DMS114 treated with DMSO at 0.1 percent for 48 hours (cell line): ENCODE measurements at regions not wholly inside any gene's neighbourhood (a gene's known extent, or its start where the extent isn't known, plus 50 kb on each side); places are given as distances from the start of the nearest gene placed in this dataset.

Source experiments
- DNase-seq: peaks from one replicate; lab custom pipeline; 2025; ENCODE audit not compliant: unreplicated experiment; lab: John Stamatoyannopoulos, UW

GRCh38 chr11:19562156-19562555 lies 150.5 kb upstream of the NAV2 start:
- DNase-seq, result no peak

GRCh38 chr11:19561011-19561410 lies 151.6 kb upstream of the NAV2 start:
- DNase-seq, result no peak

- DNase-seq, result no peak
Observed at GRCh38 chr11:19560156-19560555, 152.5 kb upstream of the NAV2 start.

DNA sequence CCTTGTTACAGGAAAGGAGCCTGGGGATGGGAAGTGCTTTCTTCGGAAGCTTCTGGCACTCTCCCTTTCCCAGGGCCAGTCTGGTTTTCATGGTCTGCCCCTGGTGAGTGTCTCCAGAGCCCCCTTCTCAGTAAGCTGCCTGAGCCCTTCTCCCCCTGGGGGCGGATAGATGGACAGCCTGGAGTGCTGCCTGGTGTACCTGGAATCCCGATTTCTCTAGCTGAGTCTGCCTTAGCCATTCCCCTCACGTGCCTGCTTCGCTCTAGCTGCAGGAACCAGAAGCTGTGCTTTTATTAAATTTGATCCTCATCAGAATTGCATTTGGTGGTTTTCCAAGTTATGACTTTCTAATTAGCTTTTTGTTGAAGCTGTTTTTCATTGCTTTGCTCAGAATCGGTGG lies 152.9 kb upstream of the NAV2 start:
- DNase-seq, result no peak

- no peak for DNase-seq
Observed at GRCh38 chr11:19558189-19558986, 154.2 kb upstream of the NAV2 start.

DNA sequence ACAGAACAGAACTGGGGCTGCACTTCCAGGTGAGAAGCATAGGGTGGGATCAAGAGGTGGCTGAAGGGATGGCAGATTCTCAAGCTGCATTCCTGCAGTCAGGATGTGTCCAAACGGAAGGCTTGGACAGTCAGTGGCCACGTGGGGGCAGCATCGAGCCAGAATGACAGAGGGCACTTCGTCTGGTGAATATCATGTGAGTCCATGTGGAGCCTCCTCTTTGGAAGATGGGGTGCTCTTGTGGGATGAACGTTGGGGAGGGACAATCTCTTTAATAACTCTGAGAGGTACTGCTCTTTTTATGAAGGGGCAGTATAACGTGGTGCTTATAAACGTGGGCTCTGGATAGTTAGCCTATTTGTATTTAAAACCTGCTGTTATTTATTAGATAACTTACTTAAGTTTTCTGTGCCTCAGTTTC lies 154.9 kb upstream of the NAV2 start:
- peak; percentile 16 for DNase-seq

DNA sequence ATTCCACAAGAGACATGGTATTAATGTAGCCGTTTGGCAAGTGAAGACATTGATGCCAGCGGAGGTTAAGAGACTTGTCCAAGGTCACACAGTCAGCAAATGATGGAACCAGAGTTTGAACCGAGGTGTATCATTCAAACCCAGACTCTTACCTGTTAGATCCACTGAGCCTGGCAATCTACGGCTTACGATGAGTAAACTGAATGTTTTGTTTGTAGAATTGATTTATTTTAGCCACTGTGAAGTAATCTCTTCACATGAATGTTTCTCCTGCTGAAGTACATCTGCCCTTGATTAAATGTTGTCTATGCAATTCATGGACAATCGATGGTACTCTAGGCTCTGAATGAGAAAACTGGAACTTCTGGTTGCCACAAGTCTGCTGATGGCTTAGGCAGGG lies 155.5 kb upstream of the NAV2 start:
- no peak for DNase-seq

- no peak for DNase-seq
Observed at GRCh38 chr11:19555266-19555665, 157.4 kb upstream of the NAV2 start.

GRCh38 chr11:19553683-19554333 lies 158.8 kb upstream of the NAV2 start:
- peak; percentile 35 for DNase-seq

DNA sequence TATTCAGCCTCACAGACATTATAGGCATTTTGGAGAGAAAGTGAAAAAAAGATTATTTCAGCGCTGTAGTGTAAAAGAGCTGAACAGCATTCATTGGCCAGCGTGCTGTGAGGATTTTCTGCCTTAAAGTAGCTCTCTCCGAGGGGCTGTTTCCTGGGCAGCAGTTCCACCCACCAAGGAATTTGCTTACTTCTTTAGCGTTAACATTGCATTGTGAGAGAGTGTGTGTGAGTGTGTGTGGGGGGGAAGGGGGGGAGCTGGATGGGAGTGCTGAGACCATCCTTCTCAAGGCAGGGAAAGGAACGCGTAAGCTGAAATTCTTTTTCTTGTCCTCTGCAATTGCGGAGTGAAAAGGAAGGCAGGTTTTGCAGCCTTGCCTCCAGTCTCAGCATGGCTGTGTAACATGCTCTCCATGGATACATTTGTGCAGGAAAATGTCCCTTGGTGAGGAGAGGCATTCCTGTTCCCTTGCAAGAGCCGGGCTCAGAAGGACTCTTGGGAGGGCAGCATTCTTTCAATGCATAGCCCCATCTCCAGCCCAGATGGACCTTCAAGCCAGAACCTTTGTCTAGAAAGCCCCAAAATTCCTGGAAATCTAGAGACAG lies 159.9 kb upstream of the NAV2 start:
- no peak for DNase-seq

GRCh38 chr11:19552161-19552560 lies 160.5 kb upstream of the NAV2 start:
- no peak for DNase-seq

- no peak for DNase-seq
Observed at GRCh38 chr11:19551457-19551856, 161.2 kb upstream of the NAV2 start.

GRCh38 chr11:19547044-19547443 lies 165.6 kb upstream of the NAV2 start:
- no peak for DNase-seq

DNA sequence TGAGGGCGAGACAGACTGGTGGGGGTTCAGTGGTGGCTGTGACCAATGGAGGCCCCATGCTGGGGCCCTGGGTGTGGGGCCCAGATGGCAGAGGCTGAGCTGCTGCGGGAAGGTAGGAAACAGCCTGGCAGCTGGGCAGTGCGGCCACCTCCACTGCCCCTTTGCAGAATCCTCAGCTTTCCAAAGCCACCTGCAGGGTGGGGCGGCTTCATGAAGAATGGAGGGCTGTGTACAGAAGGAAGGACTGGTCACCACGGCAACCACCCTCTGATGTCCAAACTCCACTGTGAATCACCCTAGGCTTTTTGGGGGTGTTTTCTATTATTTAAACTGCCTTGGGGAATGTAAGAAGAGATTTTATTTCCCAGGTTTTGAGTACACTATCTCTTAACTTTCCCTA lies 166.3 kb upstream of the NAV2 start:
- DNase-seq, result no peak

DNA sequence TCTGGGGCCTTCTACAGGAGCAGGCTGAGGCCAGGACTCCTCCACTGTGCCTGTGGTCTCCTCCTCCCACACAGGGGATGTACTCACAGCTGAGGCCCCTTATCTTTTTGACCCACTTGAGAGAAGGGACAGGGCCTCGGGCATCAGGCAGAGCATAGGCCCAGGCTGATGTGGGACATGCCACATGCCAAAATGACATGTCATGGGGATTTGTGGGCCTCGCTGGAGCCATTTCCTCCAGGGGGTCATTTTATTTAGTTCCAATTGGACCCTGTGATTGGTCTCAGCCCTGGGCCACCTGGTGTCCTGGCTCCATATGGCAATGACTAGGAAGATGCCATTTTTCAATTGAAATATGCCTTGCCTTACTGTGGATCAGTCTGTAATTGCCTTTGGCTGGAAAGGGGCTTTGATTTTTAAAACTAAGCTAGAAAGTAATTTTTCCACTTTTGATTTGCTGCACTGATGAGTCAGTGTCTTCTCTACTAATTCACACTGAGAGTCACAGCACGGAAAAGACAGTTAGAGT lies 171.1 kb upstream of the NAV2 start:
- DNase-seq, result no peak

GRCh38 chr11:19539861-19540260 lies 172.8 kb upstream of the NAV2 start:
- no peak for DNase-seq

DNA sequence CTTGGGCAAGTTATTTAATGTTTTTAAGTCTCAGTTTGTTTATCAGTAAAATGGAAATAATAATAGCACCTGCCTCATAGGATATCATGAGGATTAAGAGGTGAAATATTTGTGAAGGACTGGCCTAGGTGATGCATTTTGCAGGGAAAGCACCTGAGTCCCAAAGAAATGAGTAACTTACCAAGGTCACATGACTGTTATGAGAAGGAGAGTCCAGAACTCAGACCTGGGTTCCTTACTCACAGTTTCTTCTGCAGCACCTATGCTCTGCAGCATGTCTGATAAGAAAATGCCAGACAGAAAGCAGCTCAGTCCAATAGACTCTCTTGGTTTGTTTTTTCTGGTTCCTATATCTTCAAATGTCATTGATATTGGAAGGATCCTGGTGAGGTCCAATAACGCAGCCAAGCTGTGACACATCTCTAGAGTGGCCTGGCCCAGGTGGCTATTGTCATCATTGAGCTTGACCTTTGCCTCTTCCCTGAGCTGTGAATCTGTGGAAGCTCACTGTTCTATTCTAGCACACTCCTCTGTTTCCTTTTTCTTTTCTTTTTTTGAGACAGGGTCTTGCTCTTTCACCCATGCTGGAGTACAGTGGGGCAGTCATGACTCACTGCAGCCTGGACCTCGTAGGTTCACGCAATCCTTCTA lies 174.7 kb upstream of the NAV2 start:
- no peak for DNase-seq

- no peak for DNase-seq
Observed at GRCh38 chr11:19536131-19536530, 176.5 kb upstream of the NAV2 start.

DNA sequence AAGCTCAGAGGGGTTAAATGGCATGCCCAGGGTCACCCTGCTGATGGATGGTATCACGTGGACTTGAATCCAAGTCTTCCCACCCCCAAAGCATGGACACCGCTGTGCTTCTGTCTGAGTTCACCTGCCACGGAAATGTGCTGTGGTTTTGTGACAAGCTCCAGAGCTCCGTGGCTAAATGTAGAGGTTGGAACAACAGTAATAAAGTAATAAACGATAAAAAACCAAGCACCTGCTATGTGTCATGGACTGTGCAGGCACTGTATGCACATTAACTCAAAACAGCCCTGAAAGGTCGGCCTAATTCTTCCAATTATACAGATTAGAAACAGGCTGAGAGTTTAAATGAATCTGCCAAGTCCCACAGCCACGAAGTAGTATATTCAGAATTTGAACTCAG lies 182.1 kb upstream of the NAV2 start:
- no peak for DNase-seq

- DNase-seq, result no peak
Observed at GRCh38 chr11:19526119-19526518, 186.5 kb upstream of the NAV2 start.

GRCh38 chr11:19525714-19526113 lies 186.9 kb upstream of the NAV2 start:
- DNase-seq, result no peak

DNA sequence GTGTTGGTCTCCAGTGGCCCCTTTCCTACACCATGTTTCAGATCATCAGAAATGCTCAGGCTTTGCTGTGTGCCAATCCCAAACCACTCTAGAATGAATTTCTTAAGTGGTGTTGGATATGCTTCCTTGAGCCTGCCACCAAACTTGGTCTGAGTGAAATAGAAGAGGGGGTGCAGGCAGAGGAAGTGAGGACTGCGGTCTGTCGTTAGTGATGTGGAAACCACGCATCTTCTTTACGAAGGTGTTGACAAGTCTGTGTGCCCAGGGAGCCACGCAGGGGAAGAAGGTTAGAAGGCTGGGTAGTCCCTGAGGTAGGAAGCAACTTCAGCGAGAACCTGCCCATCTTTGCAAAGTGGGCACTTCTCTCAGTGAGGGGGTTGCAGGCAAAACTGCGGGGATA lies 187.4 kb upstream of the NAV2 start:
- no peak for DNase-seq
